OCI-LY1 (cell line): ENCODE measurements at regions not wholly inside any gene's neighbourhood (a gene's known extent, or its start where the extent isn't known, plus 50 kb on each side); places are given as distances from the start of the nearest gene placed in this dataset.

Source experiments
- H2AFZ ChIP-seq: fragments of 200-600 bp; sonication (generic), shearing (Covaris generic); 2 replicates; pipeline ENCODE4 v1.6.0; 2014; ENCODE audit warnings: antibody characterized with exemption, mild to moderate bottlenecking, low read length
- H3F3A ChIP-seq: fragments of 200-600 bp; sonication (generic), shearing (Covaris generic); 2 replicates; pipeline ENCODE4 v1.6.0; 2014; ENCODE audit warnings: mild to moderate bottlenecking, antibody characterized with exemption, low read length, moderate library complexity; ENCODE audit not compliant: insufficient read depth
- H3K27ac ChIP-seq: fragments of 200-600 bp; sonication (generic); 2 replicates; pipeline ENCODE4 v1.5.1; 2014; ENCODE audit warnings: low read length, mixed run types, mild to moderate bottlenecking, low read depth; ENCODE audit not compliant: poor library complexity, severe bottlenecking
- H3K27me3 ChIP-seq: fragments of 200-600 bp; sonication (generic); 2 replicates; pipeline ENCODE4 v1.6.0; 2014; ENCODE audit warnings: antibody characterized with exemption, mild to moderate bottlenecking, low read length, moderate library complexity; ENCODE audit not compliant: insufficient read depth
- H3K36me3 ChIP-seq: fragments of 200-600 bp; sonication (generic); 2 replicates; pipeline ENCODE4 v1.6.1; 2014; ENCODE audit warnings: mild to moderate bottlenecking, antibody characterized with exemption, low read length, moderate library complexity, mixed read lengths; ENCODE audit not compliant: insufficient read depth
- H3K4me1 ChIP-seq: fragments of 200-600 bp; sonication (generic); 2 replicates; pipeline ENCODE4 v1.5.1; 2014; ENCODE audit warnings: mild to moderate bottlenecking, low read length, moderate library complexity; ENCODE audit not compliant: insufficient read depth, severe bottlenecking
- H3K4me2 ChIP-seq: fragments of 200-600 bp; sonication (generic), shearing (Covaris generic); 2 replicates; pipeline ENCODE4 v1.6.1; 2014; ENCODE audit warnings: low read length
- H3K4me3 ChIP-seq: fragments of 200-600 bp; sonication (generic); 2 replicates; pipeline ENCODE4 v1.5.1; 2014; ENCODE audit warnings: low read length, low read depth, mild to moderate bottlenecking, mixed read lengths; ENCODE audit not compliant: poor library complexity, severe bottlenecking
- H3K79me2 ChIP-seq: fragments of 200-600 bp; shearing (Covaris generic); 2 replicates; pipeline ENCODE4 v1.6.1; 2016; ENCODE audit warnings: mixed run types, low read length, mixed read lengths; ENCODE audit not compliant: insufficient read depth
- H3K9ac ChIP-seq: fragments of 200-600 bp; sonication (generic), shearing (Covaris generic); 2 replicates; pipeline ENCODE4 v1.6.1; 2014; ENCODE audit warnings: mild to moderate bottlenecking, low read length, mixed read lengths
- H3K9me2 ChIP-seq: fragments of 200-600 bp; sonication (generic), shearing (Covaris generic); 2 replicates; pipeline ENCODE4 v1.6.1; 2014; ENCODE audit warnings: low read depth, mild to moderate bottlenecking, low read length, mixed read lengths
- H3K9me3 ChIP-seq: fragments of 200-600 bp; shearing (Covaris generic); 2 replicates; pipeline ENCODE4 v1.6.1; 2014; ENCODE audit warnings: low read length, mixed read lengths
- H4K20me1 ChIP-seq: fragments of 200-600 bp; sonication (generic), shearing (Covaris generic); 2 replicates; pipeline ENCODE4 v1.6.0; 2016; ENCODE audit warnings: mild to moderate bottlenecking, low read length; ENCODE audit not compliant: insufficient read depth
- CTCF ChIP-seq: fragments of 200-600 bp; sonication (generic), shearing (Covaris generic); IDR thresholded peaks from 2 replicates; pipeline ENCODE4 v1.5.1; 2017; ENCODE audit warnings: mild to moderate bottlenecking, antibody characterized with exemption, low read length, moderate library complexity, mixed read lengths
- EZH2 ChIP-seq: fragments of 200-600 bp; sonication (generic), shearing (Covaris generic); IDR thresholded peaks from 2 replicates; pipeline ENCODE4 v1.8.0; 2017; ENCODE audit warnings: borderline replicate concordance, mixed run types, mild to moderate bottlenecking, antibody characterized with exemption, low read length, moderate library complexity, mixed read lengths

GRCh38 chr2:147619808-147620207 is 225.0 kb upstream of the ACVR2A start:
- H3K79me2 ChIP-seq: no peaks in the 10 kb centered on the region
- no peak overlapping the region for H3K9ac ChIP-seq

GRCh38 chr2:147615726-147616125 is 229.1 kb upstream of the ACVR2A start:
- H3K27me3 ChIP-seq: no peaks in the 10 kb centered on the region
- no peaks in the 10 kb centered on the region for H4K20me1 ChIP-seq
- no peaks in the 10 kb centered on the region for H3K9me2 ChIP-seq
- no peak overlapping the region for H2AFZ ChIP-seq
- no peak overlapping the region for H3K27ac ChIP-seq
- no peaks in the 10 kb centered on the region for H3F3A ChIP-seq
- no peak overlapping the region for H3K4me2 ChIP-seq
- H3K4me3 ChIP-seq: no peak overlapping the region
- TF ChIP-seq CTCF: no peak
- no peak for TF ChIP-seq EZH2
- no peaks in the 10 kb centered on the region for H3K79me2 ChIP-seq
- H3K9me3 ChIP-seq: no peaks in the 10 kb centered on the region
- no peak overlapping the region for H3K9ac ChIP-seq
- H3K36me3 ChIP-seq: no peaks in the 10 kb centered on the region
- H3K4me1 ChIP-seq: no peaks in the 10 kb centered on the region

More at GRCh38 chr2:147619808-147620207, 225.0 kb upstream of the ACVR2A start:
- H3K9me2 ChIP-seq: no peaks in the 10 kb centered on the region
- no peaks in the 10 kb centered on the region for H3K36me3 ChIP-seq
- no peaks in the 10 kb centered on the region for H3F3A ChIP-seq
- no peaks in the 10 kb centered on the region for H4K20me1 ChIP-seq
- TF ChIP-seq CTCF: no peak
- TF ChIP-seq EZH2: no peak
- H3K27me3 ChIP-seq: no peaks in the 10 kb centered on the region
- no peak overlapping the region for H3K27ac ChIP-seq
- no peak overlapping the region for H2AFZ ChIP-seq
- no peaks in the 10 kb centered on the region for H3K9me3 ChIP-seq
- H3K4me2 ChIP-seq: no peak overlapping the region
- no peaks in the 10 kb centered on the region for H3K4me1 ChIP-seq
- no peak overlapping the region for H3K4me3 ChIP-seq

GRCh38 chr2:147614979-147615470 is 229.8 kb upstream of the ACVR2A start:
- H3K27me3 ChIP-seq: no peaks in the 10 kb centered on the region
- no peak for TF ChIP-seq EZH2
- TF ChIP-seq CTCF: no peak

More at GRCh38 chr2:147614979-147615470, 229.8 kb upstream of the ACVR2A start:
- H3K4me1 ChIP-seq: no peaks in the 10 kb centered on the region
- H3K4me3 ChIP-seq: no peak overlapping the region
- no peak overlapping the region for H2AFZ ChIP-seq
- H3K9me3 ChIP-seq: no peaks in the 10 kb centered on the region
- no peak overlapping the region for H3K9ac ChIP-seq
- H3K36me3 ChIP-seq: no peaks in the 10 kb centered on the region
- no peaks in the 10 kb centered on the region for H4K20me1 ChIP-seq
- H3K79me2 ChIP-seq: no peaks in the 10 kb centered on the region
- H3K9me2 ChIP-seq: no peaks in the 10 kb centered on the region
- no peaks in the 10 kb centered on the region for H3F3A ChIP-seq
- H3K4me2 ChIP-seq: no peak overlapping the region
- no peak overlapping the region for H3K27ac ChIP-seq
